Subcutaneous abdominal adipose tissue (tissue), 5 donors: ENCODE measurements at regions not wholly inside any gene's neighbourhood (a gene's known extent, or its start where the extent isn't known, plus 50 kb on each side); places are given as distances from the start of the nearest gene placed in this dataset.

Experiments used
- H3K27ac ChIP-seq: one replicate; pipeline ENCODE4 v1.7.0; 2013; ENCODE audit warnings: low read depth, mild to moderate bottlenecking, inconsistent platforms, low read length, moderate library complexity
- H3K27me3 ChIP-seq, 5 donors: one replicate each; pipeline ENCODE4 v1.7.0; 2013; ENCODE audit warnings: low read length in 5 of 5, inconsistent platforms in 1 of 5; ENCODE audit not compliant: control insufficient read depth in 5 of 5, insufficient read depth in 4 of 5
- H3K36me3 ChIP-seq, 5 donors: one replicate each; pipeline ENCODE4 v1.7.0; 2013; ENCODE audit warnings: low read length in 5 of 5; ENCODE audit not compliant: control insufficient read depth in 5 of 5, insufficient read depth in 5 of 5
- H3K4me1 ChIP-seq, 5 donors: one replicate each; pipeline ENCODE4 v1.7.0; 2013; ENCODE audit warnings: low read length in 5 of 5, mild to moderate bottlenecking in 3 of 5, moderate library complexity in 1 of 5; ENCODE audit not compliant: control insufficient read depth in 5 of 5, insufficient read depth in 5 of 5
- H3K4me3 ChIP-seq, 5 donors: one replicate each; pipeline ENCODE4 v1.7.0; 2013; ENCODE audit warnings: low read length in 5 of 5, low read depth in 1 of 5
- H3K9ac ChIP-seq, 5 donors: one replicate each; pipeline ENCODE4 v1.7.0; 2013; ENCODE audit warnings: low read length in 5 of 5, mild to moderate bottlenecking in 4 of 5, moderate library complexity in 3 of 5
- H3K9me3 ChIP-seq, 5 donors: one replicate each; pipeline ENCODE4 v1.7.0; 2013; ENCODE audit warnings: low read length in 5 of 5; ENCODE audit not compliant: control insufficient read depth in 5 of 5
- donor health status: healthy.
- donor health status: healthy.
- donor health status: healthy.
- donor health status: healthy.
- donor health status: healthy.

DNA sequence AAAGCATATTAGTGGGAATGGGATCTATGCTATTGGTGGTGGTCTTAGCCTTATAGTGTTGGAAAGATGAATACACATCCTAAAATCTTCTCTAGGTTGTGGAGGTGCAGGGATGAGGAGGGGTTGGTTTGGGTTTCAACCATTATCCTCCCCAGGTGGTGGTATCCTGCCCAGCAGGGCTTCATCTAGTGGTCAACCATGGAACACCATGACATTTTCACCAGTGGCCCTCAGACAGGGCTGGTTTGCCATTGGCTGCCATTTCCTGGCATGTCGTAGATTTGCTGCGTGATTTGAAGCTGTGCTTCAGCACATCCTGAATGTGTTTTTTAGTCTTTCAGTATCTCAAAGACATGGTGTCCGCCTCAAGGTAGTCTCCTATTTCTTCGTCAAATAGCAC is 391.2 kb upstream of the HNRNPA3 start:
- Histone ChIP-seq H3K27me3 (peaks cover 0 to 3% (median 0%) of the 10 kb centered on the region in 5 donors), H3K9ac (no peak overlapping the region), H3K36me3 (no peaks in the 10 kb centered on the region), H3K4me3 (no peak overlapping the region), H3K27ac (no peak overlapping the region), H3K4me1 (peaks cover 0 to 8% (median 0%) of the 10 kb centered on the region in 5 donors), H3K9me3 (no peaks in the 10 kb centered on the region)

DNA sequence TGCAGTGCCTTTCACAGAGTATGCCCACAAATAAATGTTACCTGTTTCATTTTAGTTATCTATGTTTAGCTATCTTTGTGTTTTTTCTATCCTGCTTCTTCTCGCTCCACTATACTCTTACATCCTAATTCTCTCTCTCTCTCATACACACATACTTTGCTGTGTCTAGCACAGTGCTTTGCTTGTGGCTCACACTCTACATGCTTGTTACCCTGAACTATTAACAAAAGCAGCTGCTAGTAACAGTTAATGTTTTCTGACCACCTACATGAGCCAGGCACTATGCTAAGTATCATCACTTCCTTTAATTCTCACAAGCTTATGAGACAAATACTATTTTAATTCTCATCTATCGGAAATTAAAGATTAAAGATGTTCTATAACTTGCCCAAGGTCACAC is 390.5 kb upstream of the HNRNPA3 start:
- H3K4me1 ChIP-seq: peaks cover 0 to 8% (median 0%) of the 10 kb centered on the region in 5 donors
- no peaks in the 10 kb centered on the region for H3K36me3 ChIP-seq
- H3K4me3 ChIP-seq: no peak overlapping the region
- peaks cover 0 to 3% (median 0%) of the 10 kb centered on the region in 5 donors for H3K27me3 ChIP-seq
- H3K9ac ChIP-seq: no peak overlapping the region
- H3K27ac ChIP-seq: no peak overlapping the region
- H3K9me3 ChIP-seq: no peaks in the 10 kb centered on the region

- Histone ChIP-seq H3K27ac (no peak overlapping the region), H3K4me3 (no peak overlapping the region), H3K27me3 (peaks cover 0 to 3% (median 0%) of the 10 kb centered on the region in 5 donors), H3K36me3 (no peaks in the 10 kb centered on the region), H3K4me1 (no peaks in the 10 kb centered on the region), H3K9me3 (no peaks in the 10 kb centered on the region), H3K9ac (no peak overlapping the region)
Measured at GRCh38 chr2:176826356-176826755, 386.2 kb upstream of the HNRNPA3 start.

DNA sequence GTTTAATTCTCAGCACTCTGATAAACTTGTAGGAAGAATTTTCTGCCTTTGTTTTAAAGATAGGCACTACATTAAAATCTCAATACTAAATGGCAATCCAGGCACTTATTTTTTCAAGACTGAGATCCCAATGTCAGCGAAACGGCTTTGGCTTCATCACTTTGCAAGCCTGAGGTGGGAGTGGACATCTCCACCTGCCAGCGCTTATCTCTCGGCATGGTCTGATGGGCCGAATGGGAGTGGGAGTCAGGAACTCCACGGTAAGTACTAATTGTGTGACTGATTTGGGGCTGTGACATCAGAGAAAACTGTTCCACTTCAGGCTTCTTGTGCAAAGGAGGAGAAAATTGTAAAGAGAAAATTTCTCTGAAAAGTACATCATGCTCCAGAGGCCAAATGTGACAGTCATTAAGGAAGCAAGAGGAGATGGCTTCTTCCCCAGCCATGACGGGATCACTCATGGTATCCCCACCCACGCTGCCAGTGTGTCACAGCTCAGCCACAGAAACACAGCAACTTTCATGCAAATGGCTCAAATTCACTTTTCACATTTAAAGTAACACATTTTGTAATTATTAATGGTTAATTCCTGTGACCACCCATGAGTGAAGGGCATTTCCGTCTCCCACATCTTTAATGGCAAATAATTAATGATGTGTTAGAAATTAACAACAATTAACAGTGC is 385.5 kb upstream of the HNRNPA3 start:
- no peak overlapping the region for H3K27ac ChIP-seq
- no peak overlapping the region for H3K9ac ChIP-seq
- H3K27me3 ChIP-seq: peaks cover 0 to 2% (median 0%) of the 10 kb centered on the region in 5 donors

DNA sequence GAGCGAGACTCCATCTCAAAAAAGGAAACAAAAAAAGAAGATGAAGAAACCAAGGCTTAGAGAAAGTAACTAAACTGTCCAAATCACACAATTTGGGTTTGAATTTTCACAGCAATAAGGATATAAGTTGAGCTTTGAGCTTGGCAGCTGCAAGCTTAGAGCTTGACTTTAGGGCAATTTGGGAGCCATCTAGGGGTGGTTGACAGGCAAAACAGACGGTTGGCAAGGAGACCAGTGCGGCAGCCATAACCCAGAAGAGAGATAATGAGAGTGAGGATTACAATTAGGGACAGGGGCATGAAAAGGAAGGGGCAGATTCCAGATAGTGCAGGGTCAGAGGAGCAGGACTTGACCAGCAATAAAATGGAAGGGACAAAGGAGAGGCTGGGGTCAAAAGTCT is 382.2 kb upstream of the HNRNPA3 start:
- Histone ChIP-seq H3K9me3 (no peaks in the 10 kb centered on the region), H3K9ac (no peak overlapping the region), H3K27ac (no peak overlapping the region), H3K4me1 (no peaks in the 10 kb centered on the region), H3K4me3 (no peak overlapping the region), H3K36me3 (no peaks in the 10 kb centered on the region), H3K27me3 (peaks cover 0 to 2% (median 0%) of the 10 kb centered on the region in 5 donors)

More for the DNA sequence above, 385.5 kb upstream of the HNRNPA3 start:
- no peaks in the 10 kb centered on the region for H3K36me3 ChIP-seq
- H3K4me1 ChIP-seq: no peaks in the 10 kb centered on the region
- no peak overlapping the region for H3K4me3 ChIP-seq
- no peaks in the 10 kb centered on the region for H3K9me3 ChIP-seq

- no peak overlapping the region for H3K9ac ChIP-seq
- H3K4me3 ChIP-seq: no peak overlapping the region
- H3K27ac ChIP-seq: no peak overlapping the region
- no peaks in the 10 kb centered on the region for H3K4me1 ChIP-seq
- H3K27me3 ChIP-seq: peaks cover 0 to 2% (median 0%) of the 10 kb centered on the region in 5 donors
- H3K36me3 ChIP-seq: no peaks in the 10 kb centered on the region
- H3K9me3 ChIP-seq: no peaks in the 10 kb centered on the region
Measured at GRCh38 chr2:176832086-176832485, 380.5 kb upstream of the HNRNPA3 start.

GRCh38 chr2:176833671-176834070 is 378.9 kb upstream of the HNRNPA3 start:
- Histone ChIP-seq H3K27me3 (peaks cover 0 to 2% (median 0%) of the 10 kb centered on the region in 5 donors), H3K4me1 (no peaks in the 10 kb centered on the region), H3K27ac (no peak overlapping the region), H3K9me3 (no peaks in the 10 kb centered on the region), H3K4me3 (no peak overlapping the region), H3K36me3 (no peaks in the 10 kb centered on the region), H3K9ac (no peak overlapping the region)

DNA sequence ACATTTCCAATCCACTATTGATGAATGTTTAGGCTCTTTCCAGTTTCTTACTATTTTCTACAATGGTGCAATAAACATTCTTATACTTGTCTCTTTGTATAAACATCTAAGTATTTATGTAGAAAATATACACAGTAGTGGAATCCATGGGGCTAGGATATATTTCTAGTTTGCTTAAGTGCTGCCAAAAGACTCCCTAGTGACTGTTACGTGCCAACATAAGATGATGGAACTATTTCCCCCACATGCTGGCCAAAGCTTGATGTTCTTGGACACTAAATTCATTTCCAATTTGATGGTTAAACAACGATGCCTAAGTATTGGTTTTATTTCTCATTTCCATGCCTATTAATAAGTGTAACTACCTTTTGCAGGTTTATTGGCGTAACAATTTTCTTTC is 378.4 kb upstream of the HNRNPA3 start:
- peaks cover 0 to 2% (median 0%) of the 10 kb centered on the region in 5 donors for H3K27me3 ChIP-seq
- no peak overlapping the region for H3K27ac ChIP-seq
- H3K9ac ChIP-seq: no peak overlapping the region
- H3K36me3 ChIP-seq: no peaks in the 10 kb centered on the region
- no peaks in the 10 kb centered on the region for H3K9me3 ChIP-seq
- H3K4me3 ChIP-seq: no peak overlapping the region
- no peaks in the 10 kb centered on the region for H3K4me1 ChIP-seq

DNA sequence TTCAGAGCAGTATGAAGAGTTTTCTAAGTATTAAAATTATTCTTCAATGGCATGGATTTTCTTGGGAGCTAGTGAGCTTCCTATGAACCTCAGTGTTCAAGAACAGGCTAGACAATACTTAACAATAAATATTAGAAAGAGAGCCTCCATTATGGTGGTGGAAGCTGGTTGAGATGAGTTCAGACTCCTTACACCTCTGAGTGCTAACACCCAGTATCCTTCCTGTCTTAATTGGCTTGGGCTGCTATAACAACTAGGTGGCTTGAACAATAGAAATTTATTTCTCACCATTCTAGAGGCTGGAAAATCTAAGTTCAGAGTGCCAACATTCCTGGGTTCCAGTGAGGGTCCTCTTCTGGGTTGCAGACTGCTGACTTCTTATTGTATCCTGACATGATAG is 369.4 kb upstream of the HNRNPA3 start:
- no peaks in the 10 kb centered on the region for H3K36me3 ChIP-seq
- H3K9me3 ChIP-seq: peaks cover 0 to 3% (median 0%) of the 10 kb centered on the region in 5 donors
- no peak overlapping the region for H3K27ac ChIP-seq
- H3K4me3 ChIP-seq: no peak overlapping the region
- H3K4me1 ChIP-seq: no peaks in the 10 kb centered on the region
- peaks cover 0 to 4% (median 0%) of the 10 kb centered on the region in 5 donors for H3K27me3 ChIP-seq
- no peak overlapping the region for H3K9ac ChIP-seq

DNA sequence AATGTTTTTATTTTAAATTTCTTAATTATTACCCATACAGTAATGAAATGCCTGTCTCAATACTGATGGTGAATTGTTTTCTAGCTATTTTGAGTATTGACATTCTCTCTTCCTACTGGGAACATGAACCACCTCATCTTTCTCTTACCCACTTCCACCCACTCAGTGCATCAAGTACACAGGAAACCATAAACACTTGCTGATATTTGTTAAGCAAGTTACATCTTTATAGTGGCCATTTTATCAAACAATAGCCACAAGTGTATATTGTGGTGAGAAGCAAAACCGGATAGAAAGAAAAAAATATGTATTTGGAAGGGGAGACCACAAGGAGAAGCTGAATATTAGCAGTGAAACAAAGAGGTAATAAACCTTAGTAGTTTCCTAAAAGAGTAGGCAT is 368.1 kb upstream of the HNRNPA3 start:
- Histone ChIP-seq H3K36me3 (no peaks in the 10 kb centered on the region), H3K27me3 (peaks cover 0 to 4% (median 0%) of the 10 kb centered on the region in 5 donors), H3K27ac (no peak overlapping the region), H3K9ac (no peak overlapping the region), H3K9me3 (peaks cover 0 to 3% (median 0%) of the 10 kb centered on the region in 5 donors), H3K4me3 (no peak overlapping the region), H3K4me1 (no peaks in the 10 kb centered on the region)
